Small intestine (tissue), 7 donors: ENCODE measurements at regions not wholly inside any gene's neighbourhood (a gene's known extent, or its start where the extent isn't known, plus 50 kb on each side); places are given as distances from the start of the nearest gene placed in this dataset.

Source experiments
- DNase-seq, 2 donors: peaks; one replicate each; pipeline versions ENCODE4 v3.0.0 to v3.0.0-alpha.2; 2013
- FAIRE-seq: peaks from 2 replicates; lab custom pipeline; 2012; peaks lifted over from hg19 to GRCh38; lab: Jason Lieb, UNC
- H3K27ac ChIP-seq, 3 donors: one replicate each; pipeline ENCODE4 v1.5.1; 2013; ENCODE audit warnings: low read length in 2 of 3, mild to moderate bottlenecking in 2 of 3, control low read depth in 1 of 3, inconsistent platforms in 1 of 3, low read depth in 1 of 3, moderate library complexity in 1 of 3
- H3K27me3 ChIP-seq, 3 donors: one replicate each; pipeline ENCODE4 v1.6.1; 2013; ENCODE audit warnings: low read length in 3 of 3, inconsistent platforms in 1 of 3; ENCODE audit not compliant: control insufficient read depth in 3 of 3, insufficient read depth in 3 of 3
- H3K36me3 ChIP-seq, 3 donors: one replicate each; pipeline ENCODE4 v1.6.1; 2013; ENCODE audit warnings: low read length in 3 of 3, inconsistent platforms in 1 of 3, low read depth in 1 of 3, mild to moderate bottlenecking in 1 of 3, moderate library complexity in 1 of 3; ENCODE audit not compliant: control insufficient read depth in 3 of 3, insufficient read depth in 2 of 3
- H3K4me1 ChIP-seq, 3 donors: one replicate each; pipeline ENCODE4 v1.6.1; 2013; ENCODE audit warnings: low read length in 2 of 3, inconsistent platforms in 1 of 3, low read depth in 1 of 3, mild to moderate bottlenecking in 1 of 3, moderate library complexity in 1 of 3; ENCODE audit not compliant: control insufficient read depth in 3 of 3, insufficient read depth in 2 of 3
- H3K4me3 ChIP-seq, 3 donors: one replicate each; pipeline ENCODE4 v1.5.1; 2013; ENCODE audit warnings: low read length in 3 of 3, control low read depth in 1 of 3, inconsistent platforms in 1 of 3, low read depth in 1 of 3, mild to moderate bottlenecking in 1 of 3, moderate library complexity in 1 of 3
- H3K9me3 ChIP-seq, 2 donors: one replicate each; pipeline ENCODE4 v1.6.1; 2013; ENCODE audit warnings: low read depth in 1 of 2, low read length in 1 of 2; ENCODE audit not compliant: control insufficient read depth in 2 of 2, insufficient read depth in 1 of 2
- WGBS, 3 donors: extraction: QIAGEN DNeasy Blood & Tissue Kit; methylation state at CpG; one replicate each; pipeline ENCODE4 v1.1.7; 2013; 5-methylcytosine and 5-hydroxymethylcytosine counted together
- donor health status: healthy with polysubstance abuse.
- donor health status: control.
- donor health status: control.
- donor health status: Bipolar disorder and iron deficiency.
- donor health status: healthy.

- 28 to 32% (median 31%) methylated on average over 3 of the region's 3 CpGs for WGBS, 3 donors
Observed at GRCh38 chr4:53764761-53765490, 173.6 kb upstream of the LNX1 start.

GRCh38 chr4:53763813-53764597, 172.7 kb upstream of the LNX1 start:
- 59 to 63% (median 61%) methylated on average over 5 of the region's 5 CpGs for WGBS, 3 donors
- no peak for DNase-seq
- Histone ChIP-seq H3K9me3 (no peaks in the 10 kb centered on the region), H3K27ac (no peak overlapping the region), H3K36me3 (no peaks in the 10 kb centered on the region), H3K27me3 (no peaks in the 10 kb centered on the region), H3K4me3 (no peak overlapping the region), H3K4me1 (no peaks in the 10 kb centered on the region)
- no peak for FAIRE-seq

More at GRCh38 chr4:53764761-53765490, 173.6 kb upstream of the LNX1 start:
- Histone ChIP-seq H3K9me3 (no peaks in the 10 kb centered on the region), H3K36me3 (no peaks in the 10 kb centered on the region), H3K4me3 (no peak overlapping the region), H3K4me1 (no peaks in the 10 kb centered on the region), H3K27ac (no peak overlapping the region), H3K27me3 (no peaks in the 10 kb centered on the region)
- FAIRE-seq = no peak
- DNase-seq = no peak

DNA sequence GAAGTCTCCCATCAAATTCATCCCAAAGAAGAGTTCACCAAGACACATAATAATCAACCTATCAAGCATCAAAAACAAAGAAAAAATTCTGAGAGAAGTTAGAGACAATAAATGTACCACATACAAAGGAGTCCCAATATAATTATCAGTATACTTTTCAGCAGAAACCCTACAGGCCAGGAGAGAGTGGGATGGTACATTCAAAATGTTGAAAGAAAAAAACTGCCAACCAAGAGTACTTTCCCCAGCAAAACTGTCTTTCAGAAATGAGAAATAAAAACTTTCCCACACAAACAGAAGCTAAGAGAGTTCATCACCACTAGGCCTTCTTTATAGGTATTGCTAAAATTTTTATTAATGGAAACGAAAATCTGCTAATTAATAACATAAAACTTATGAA, 164.4 kb upstream of the LNX1 start:
- H3K27ac ChIP-seq = no peak overlapping the region
- WGBS, 3 donors = 31 to 51% (median 35%) methylated on average over 1 of the region's 1 CpG
- H3K9me3 ChIP-seq = peaks cover 0 to 6% of the 10 kb centered on the region in 2 donors
- no peaks in the 10 kb centered on the region for H3K36me3 ChIP-seq
- H3K4me3 ChIP-seq = no peak overlapping the region
- DNase-seq = no peak
- H3K4me1 ChIP-seq = no peaks in the 10 kb centered on the region
- FAIRE-seq = no peak
- no peaks in the 10 kb centered on the region for H3K27me3 ChIP-seq

DNA sequence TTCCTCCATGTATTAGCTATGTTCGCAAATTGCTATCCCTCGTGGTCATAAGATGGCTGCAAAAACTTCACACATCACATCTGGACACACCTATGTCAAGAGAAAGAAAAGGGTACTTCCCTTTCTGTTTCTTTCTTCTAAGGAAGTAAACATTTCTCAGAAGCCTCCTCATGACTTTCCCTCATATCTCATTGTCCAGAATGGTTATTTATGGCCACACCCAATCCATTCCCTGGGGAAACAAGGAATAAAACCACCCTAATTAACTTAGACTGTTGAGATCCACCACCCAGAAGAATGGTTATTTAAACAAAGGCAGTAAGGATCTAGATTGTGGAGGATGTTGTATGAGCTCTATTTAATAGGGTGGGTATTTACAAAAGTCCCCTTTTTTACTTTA, 160.8 kb upstream of the LNX1 start:
- H3K27ac ChIP-seq = no peak overlapping the region
- peaks cover 0 to 6% of the 10 kb centered on the region in 2 donors for H3K9me3 ChIP-seq
- no peak for DNase-seq
- no peak for FAIRE-seq
- no peaks in the 10 kb centered on the region for H3K4me1 ChIP-seq
- H3K27me3 ChIP-seq = no peaks in the 10 kb centered on the region
- 32 to 80% (median 35%) methylated on average over 2 of the region's 2 CpGs for WGBS, 3 donors
- H3K4me3 ChIP-seq = no peak overlapping the region
- H3K36me3 ChIP-seq = no peaks in the 10 kb centered on the region

DNA sequence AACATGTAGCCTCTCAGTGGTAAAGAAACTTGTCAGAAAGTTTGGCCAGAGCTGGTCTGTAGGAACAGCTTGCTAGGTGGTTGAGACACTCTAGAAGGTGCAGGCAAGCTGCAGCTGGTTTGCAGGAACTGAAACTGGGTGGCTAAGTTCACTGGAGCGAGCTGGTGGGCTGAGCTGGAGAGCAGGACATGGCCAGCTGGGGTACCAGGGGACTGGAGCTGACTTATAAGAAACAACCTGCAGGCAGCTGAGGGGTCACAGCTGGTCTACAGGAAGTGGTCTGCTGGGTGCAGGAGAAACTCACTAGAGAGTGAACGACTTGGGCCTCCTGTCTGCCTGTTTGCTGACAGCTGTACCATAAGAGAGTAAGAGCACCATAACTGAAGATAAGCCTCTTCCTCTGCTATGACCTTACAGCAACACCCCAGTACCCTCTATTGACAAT, 157.1 kb upstream of the LNX1 start:
- H3K36me3 ChIP-seq = no peaks in the 10 kb centered on the region
- H3K4me1 ChIP-seq = no peaks in the 10 kb centered on the region
- no peaks in the 10 kb centered on the region for H3K27me3 ChIP-seq
- no peak overlapping the region for H3K27ac ChIP-seq
- no peaks in the 10 kb centered on the region for H3K9me3 ChIP-seq
- 55 to 73% (median 68%) methylated on average over 2 of the region's 2 CpGs for WGBS, 3 donors
- no peak overlapping the region for H3K4me3 ChIP-seq
- no peak for DNase-seq
- FAIRE-seq = no peak

DNA sequence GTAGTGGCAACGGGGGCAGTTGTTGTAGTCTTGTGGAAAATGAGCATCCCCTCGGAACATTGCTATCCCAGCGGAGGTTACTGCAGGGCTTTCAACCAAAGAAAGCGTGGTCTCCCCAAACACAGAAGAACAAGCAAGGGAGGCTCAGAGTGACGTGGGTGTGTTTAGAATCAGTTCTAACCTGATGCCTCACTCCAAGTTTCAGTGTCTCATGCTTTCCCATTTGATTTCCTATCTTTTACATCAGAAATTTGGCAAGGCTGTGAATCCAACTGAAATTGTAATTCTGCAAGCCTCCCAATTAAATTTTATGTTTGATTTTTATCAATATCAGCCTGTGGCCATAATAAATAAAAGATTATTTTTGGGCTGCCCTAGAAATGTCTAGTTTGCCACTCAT, 156.1 kb upstream of the LNX1 start:
- Histone ChIP-seq H3K4me3 (no peak overlapping the region), H3K27me3 (no peaks in the 10 kb centered on the region), H3K9me3 (no peaks in the 10 kb centered on the region), H3K36me3 (no peaks in the 10 kb centered on the region), H3K27ac (no peak overlapping the region), H3K4me1 (no peaks in the 10 kb centered on the region)
- 82 to 90% (median 87%) methylated on average over 5 of the region's 5 CpGs for WGBS, 3 donors
- DNase-seq (no peak), FAIRE-seq (no peak)

DNA sequence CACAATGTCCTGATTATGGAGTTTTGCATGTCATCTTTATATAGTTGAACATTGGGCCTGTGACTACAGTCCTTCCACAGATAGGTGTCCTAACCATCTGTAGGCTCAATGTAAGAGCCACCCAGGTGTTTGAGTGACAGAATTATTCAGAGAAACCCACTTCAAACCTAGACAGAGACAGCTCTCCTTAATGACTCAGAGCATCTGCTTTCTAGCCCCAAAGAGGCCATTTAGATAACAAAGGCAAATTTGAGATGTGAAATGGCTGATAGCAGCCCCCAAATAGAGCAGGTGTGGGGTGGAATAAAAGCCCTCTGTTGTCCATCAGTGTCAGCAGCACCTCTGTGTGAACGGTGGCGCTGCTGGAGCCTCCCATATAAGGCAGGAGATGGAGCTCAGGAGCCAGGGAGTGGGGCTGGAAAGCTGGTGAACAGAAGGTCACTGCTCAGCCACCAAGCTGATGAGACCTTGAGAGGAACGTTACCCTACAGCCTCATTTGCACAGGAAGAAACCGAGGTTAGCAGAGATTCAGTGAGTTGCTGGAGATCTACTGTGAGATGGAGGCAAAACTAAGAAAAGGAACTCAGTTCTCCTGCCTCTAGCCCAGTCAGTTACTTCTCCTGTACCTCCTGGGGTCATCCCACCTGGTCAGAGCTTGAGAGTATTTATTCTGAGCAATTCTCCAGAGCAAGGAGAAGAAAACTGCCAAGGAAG, 153.3 kb upstream of the LNX1 start:
- H3K9me3 ChIP-seq = no peaks in the 10 kb centered on the region
- no peak overlapping the region for H3K27ac ChIP-seq
- H3K4me3 ChIP-seq = no peak overlapping the region
- no peaks in the 10 kb centered on the region for H3K4me1 ChIP-seq
- no peaks in the 10 kb centered on the region for H3K27me3 ChIP-seq
- FAIRE-seq = no peak
- peak in 1 of 2 donors; percentile 3 for DNase-seq
- no peaks in the 10 kb centered on the region for H3K36me3 ChIP-seq
- WGBS, 3 donors = 33 to 58% (median 53%) methylated on average over 4 of the region's 4 CpGs

DNA sequence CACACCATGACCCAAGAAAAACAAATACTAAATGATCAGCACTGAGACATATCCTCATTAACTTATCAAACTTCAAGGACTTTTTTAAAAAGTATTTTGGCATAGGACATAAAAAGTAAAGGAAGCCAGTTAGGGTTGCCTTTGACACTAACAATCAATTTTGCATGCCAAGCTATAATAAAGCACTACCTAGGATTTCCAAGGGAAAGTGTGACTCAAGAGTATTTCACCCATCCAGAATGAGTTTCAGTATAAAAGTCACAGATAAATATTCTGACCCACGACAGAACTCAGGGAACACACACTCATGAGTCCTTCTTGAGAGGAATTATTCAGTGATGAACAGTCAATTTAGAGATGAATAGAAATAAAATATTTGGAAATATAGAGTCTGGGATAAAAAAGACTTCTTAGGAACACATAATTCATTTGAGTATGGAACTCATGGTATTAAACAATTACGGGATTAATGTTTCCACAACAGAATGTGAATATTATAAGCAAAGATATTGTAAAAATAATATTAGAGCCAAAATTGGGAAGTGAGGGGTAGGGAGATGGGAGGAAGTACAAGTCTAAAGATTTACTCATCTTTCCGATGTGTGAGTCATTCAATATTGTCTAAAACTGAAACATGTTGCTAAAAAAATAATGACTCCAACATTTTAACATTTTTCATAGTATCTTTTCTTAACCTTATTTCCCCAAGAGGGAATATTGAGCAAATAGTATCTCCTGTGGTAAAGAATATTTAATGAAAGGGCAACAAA, 143.5 kb upstream of the LNX1 start:
- DNase-seq (no peak), FAIRE-seq (no peak)
- WGBS, 3 donors = 50 to 71% (median 60%) methylated on average over 3 of the region's 3 CpGs
- Histone ChIP-seq H3K27me3 (no peaks in the 10 kb centered on the region), H3K4me1 (no peaks in the 10 kb centered on the region), H3K9me3 (no peaks in the 10 kb centered on the region), H3K4me3 (no peak overlapping the region), H3K36me3 (no peaks in the 10 kb centered on the region), H3K27ac (no peak overlapping the region)
